Small intestine (tissue), 7 donors: ENCODE measurements at regions not wholly inside any gene's neighbourhood (a gene's known extent, or its start where the extent isn't known, plus 50 kb on each side); places are given as distances from the start of the nearest gene placed in this dataset.
A peak's percentile ranks its signal among the peaks of the same experiment; 100 is the strongest.
"Not testable (repeated sequence)": the region's sequence is repeated elsewhere in the genome, so short reads cannot be mapped to it uniquely, and the experiment has no call there.

Experiments used
- DNase-seq, 2 donors: peaks; one replicate each; pipeline versions ENCODE4 v3.0.0 to v3.0.0-alpha.2; 2013
- FAIRE-seq: peaks from 2 replicates; lab custom pipeline; 2012; peaks lifted over from hg19 to GRCh38; lab: Jason Lieb, UNC
- H3K27ac ChIP-seq, 3 donors: one replicate each; pipeline ENCODE4 v1.5.1; 2013; ENCODE audit warnings: low read length in 2 of 3, mild to moderate bottlenecking in 2 of 3, control low read depth in 1 of 3, inconsistent platforms in 1 of 3, low read depth in 1 of 3, moderate library complexity in 1 of 3
- H3K27me3 ChIP-seq, 3 donors: one replicate each; pipeline ENCODE4 v1.6.1; 2013; ENCODE audit warnings: low read length in 3 of 3, inconsistent platforms in 1 of 3; ENCODE audit not compliant: control insufficient read depth in 3 of 3, insufficient read depth in 3 of 3
- H3K36me3 ChIP-seq, 3 donors: one replicate each; pipeline ENCODE4 v1.6.1; 2013; ENCODE audit warnings: low read length in 3 of 3, inconsistent platforms in 1 of 3, low read depth in 1 of 3, mild to moderate bottlenecking in 1 of 3, moderate library complexity in 1 of 3; ENCODE audit not compliant: control insufficient read depth in 3 of 3, insufficient read depth in 2 of 3
- H3K4me1 ChIP-seq, 3 donors: one replicate each; pipeline ENCODE4 v1.6.1; 2013; ENCODE audit warnings: low read length in 2 of 3, inconsistent platforms in 1 of 3, low read depth in 1 of 3, mild to moderate bottlenecking in 1 of 3, moderate library complexity in 1 of 3; ENCODE audit not compliant: control insufficient read depth in 3 of 3, insufficient read depth in 2 of 3
- H3K4me3 ChIP-seq, 3 donors: one replicate each; pipeline ENCODE4 v1.5.1; 2013; ENCODE audit warnings: low read length in 3 of 3, control low read depth in 1 of 3, inconsistent platforms in 1 of 3, low read depth in 1 of 3, mild to moderate bottlenecking in 1 of 3, moderate library complexity in 1 of 3
- H3K9me3 ChIP-seq, 2 donors: one replicate each; pipeline ENCODE4 v1.6.1; 2013; ENCODE audit warnings: low read depth in 1 of 2, low read length in 1 of 2; ENCODE audit not compliant: control insufficient read depth in 2 of 2, insufficient read depth in 1 of 2
- WGBS, 3 donors: extraction: QIAGEN DNeasy Blood & Tissue Kit; methylation state at CpG; one replicate each; pipeline ENCODE4 v1.1.7; 2013; 5-methylcytosine and 5-hydroxymethylcytosine counted together
- donor health status: healthy with polysubstance abuse.
- donor health status: control.
- donor health status: control.
- donor health status: Bipolar disorder and iron deficiency.
- donor health status: healthy.

DNA sequence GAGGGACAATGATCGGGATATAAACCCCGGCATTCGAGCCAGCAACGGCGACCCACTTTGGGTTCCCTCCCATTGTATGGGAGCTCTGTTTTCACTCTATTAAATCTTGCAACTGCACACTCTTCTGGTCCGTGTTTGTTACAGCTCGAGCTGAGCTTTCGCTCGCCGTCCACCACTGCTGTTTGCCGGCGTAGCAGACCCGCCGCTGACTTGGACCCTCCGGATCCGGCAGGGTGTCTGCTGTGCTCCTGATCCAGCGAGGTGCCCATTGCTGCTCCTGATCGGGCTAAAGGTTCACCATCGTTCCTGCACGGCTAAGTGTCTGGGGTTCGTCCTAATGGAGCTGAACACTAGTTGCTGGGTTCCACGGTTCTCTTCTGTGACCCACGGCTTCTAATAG, 220.2 kb downstream of the GLRX3 start:
- not testable (repeated sequence) for H3K27me3 ChIP-seq, H3K36me3 ChIP-seq, H3K4me3 ChIP-seq, H3K27ac ChIP-seq, H3K9me3 ChIP-seq, H3K4me1 ChIP-seq, DNase-seq, FAIRE-seq
- 86 to 93% (median 89%) methylated on average over 23 of the region's 23 CpGs for WGBS, 3 donors

GRCh38 chr10:130357226-130357625, 221.0 kb downstream of the GLRX3 start:
- no peaks in the 10 kb centered on the region for H3K4me1 ChIP-seq
- 87 to 92% (median 91%) methylated on average over 9 of the region's 9 CpGs for WGBS, 3 donors
- no peak overlapping the region for H3K27ac ChIP-seq
- H3K4me3 ChIP-seq = no peak overlapping the region
- DNase-seq (no peak), FAIRE-seq (no peak)
- no peaks in the 10 kb centered on the region for H3K9me3 ChIP-seq
- no peaks in the 10 kb centered on the region for H3K27me3 ChIP-seq
- no peaks in the 10 kb centered on the region for H3K36me3 ChIP-seq

GRCh38 chr10:130357951-130358350, 221.8 kb downstream of the GLRX3 start:
- Histone ChIP-seq H3K36me3 (no peaks in the 10 kb centered on the region), H3K27me3 (no peaks in the 10 kb centered on the region), H3K4me3 (no peak overlapping the region), H3K4me1 (no peaks in the 10 kb centered on the region), H3K9me3 (no peaks in the 10 kb centered on the region), H3K27ac (no peak overlapping the region)
- DNase-seq = no peak
- 75 to 85% (median 84%) methylated on average over 12 of the region's 12 CpGs for WGBS, 3 donors
- no peak for FAIRE-seq

DNA sequence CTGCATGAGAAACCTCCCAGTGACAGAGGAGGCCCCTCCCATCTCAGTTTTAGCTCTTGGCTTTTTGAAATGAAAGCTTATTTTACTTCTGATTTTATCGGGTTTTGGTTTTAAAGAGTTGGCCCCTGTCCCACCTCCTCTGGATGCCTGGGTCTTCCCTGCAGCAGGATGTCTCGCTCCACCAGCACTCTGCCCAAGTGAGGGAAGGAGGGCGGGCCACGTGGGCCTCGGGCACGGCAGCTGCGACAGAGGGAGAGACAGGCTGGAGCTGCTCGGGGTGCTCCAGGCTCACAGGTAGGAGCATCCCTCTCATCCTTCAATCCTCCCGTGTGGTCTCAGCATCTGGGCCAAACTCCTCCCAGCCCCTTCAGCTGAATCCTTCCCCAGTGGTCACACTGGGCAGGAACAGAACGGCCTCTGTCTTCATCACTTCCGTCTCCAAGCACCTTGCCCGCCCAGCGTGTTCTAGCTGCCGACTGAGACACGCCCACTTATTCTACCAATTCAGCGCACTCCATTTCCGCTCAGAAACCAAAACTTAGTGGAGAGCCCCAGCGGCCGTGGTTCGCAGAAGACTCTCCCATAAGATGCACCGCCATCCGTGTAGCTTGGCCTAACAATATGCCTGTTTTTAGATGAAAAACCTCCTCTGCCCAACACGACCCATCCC, 222.9 kb downstream of the GLRX3 start:
- Histone ChIP-seq H3K4me3 (no peak overlapping the region), H3K36me3 (no peaks in the 10 kb centered on the region), H3K27ac (no peak overlapping the region), H3K4me1 (no peaks in the 10 kb centered on the region), H3K27me3 (no peaks in the 10 kb centered on the region), H3K9me3 (no peaks in the 10 kb centered on the region)
- no peak for FAIRE-seq
- 77 to 81% (median 80%) methylated on average over 23 of the region's 23 CpGs for WGBS, 3 donors
- DNase-seq = no peak

DNA sequence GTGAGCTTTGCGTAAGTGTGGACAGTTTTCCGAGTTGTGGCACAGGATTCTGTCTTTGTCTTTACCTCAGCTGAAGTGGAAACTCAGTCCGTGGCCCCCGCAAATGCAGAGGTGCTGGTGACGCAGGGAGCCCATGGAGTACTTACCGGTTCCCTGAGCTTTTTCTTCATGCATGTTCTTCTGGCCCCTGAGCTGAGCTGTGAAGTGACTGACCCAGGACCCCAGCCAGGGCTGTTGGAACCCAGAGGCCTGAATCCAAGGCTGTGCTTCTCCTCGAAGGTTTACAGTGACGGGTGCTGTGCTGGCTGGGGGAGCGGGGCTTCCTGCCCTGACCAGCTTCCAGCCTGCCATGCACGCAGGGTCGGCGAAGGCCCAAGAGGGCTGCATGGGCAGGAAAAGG, 223.5 kb downstream of the GLRX3 start:
- Histone ChIP-seq H3K9me3 (no peaks in the 10 kb centered on the region), H3K36me3 (no peaks in the 10 kb centered on the region), H3K4me1 (no peaks in the 10 kb centered on the region), H3K4me3 (no peak overlapping the region), H3K27me3 (no peaks in the 10 kb centered on the region), H3K27ac (no peak overlapping the region)
- DNase-seq (no peak), FAIRE-seq (no peak)
- WGBS, 3 donors = 89 to 94% (median 91%) methylated on average over 12 of the region's 12 CpGs

- WGBS, 3 donors = 23 to 67% (median 27%) methylated on average over 11 of the region's 11 CpGs
- DNase-seq = no peak
- FAIRE-seq = no peak
These were observed 224.7 kb downstream of the GLRX3 start for GRCh38 chr10:130360826-130361311.

GRCh38 chr10:130361351-130362105, 225.3 kb downstream of the GLRX3 start:
- no peaks in the 10 kb centered on the region for H3K36me3 ChIP-seq
- H3K9me3 ChIP-seq = no peaks in the 10 kb centered on the region
- H3K4me3 ChIP-seq = no peak overlapping the region
- FAIRE-seq (no peak), DNase-seq (no peak)
- no peaks in the 10 kb centered on the region for H3K27me3 ChIP-seq
- no peak overlapping the region for H3K27ac ChIP-seq
- 77 to 87% (median 83%) methylated on average over 10 of the region's 10 CpGs for WGBS, 3 donors
- no peaks in the 10 kb centered on the region for H3K4me1 ChIP-seq

More at GRCh38 chr10:130360826-130361311, 224.7 kb downstream of the GLRX3 start:
- no peaks in the 10 kb centered on the region for H3K4me1 ChIP-seq
- H3K9me3 ChIP-seq = no peaks in the 10 kb centered on the region
- H3K36me3 ChIP-seq = no peaks in the 10 kb centered on the region
- H3K27me3 ChIP-seq = no peaks in the 10 kb centered on the region
- H3K4me3 ChIP-seq = no peak overlapping the region
- no peak overlapping the region for H3K27ac ChIP-seq

- H3K4me1 ChIP-seq = no peaks in the 10 kb centered on the region
- H3K9me3 ChIP-seq = no peaks in the 10 kb centered on the region
- no peaks in the 10 kb centered on the region for H3K36me3 ChIP-seq
- 30 to 42% (median 32%) methylated on average over 9 of the region's 9 CpGs for WGBS, 3 donors
- DNase-seq (peak in 1 of 2 donors; percentile 53), FAIRE-seq (no peak)
- H3K4me3 ChIP-seq = no peak overlapping the region
- no peak overlapping the region for H3K27ac ChIP-seq
- no peaks in the 10 kb centered on the region for H3K27me3 ChIP-seq
These were observed 226.1 kb downstream of the GLRX3 start for GRCh38 chr10:130362308-130362761.
